HG03442 (cell line): ENCODE measurements at regions not wholly inside any gene's neighbourhood (a gene's known extent, or its start where the extent isn't known, plus 50 kb on each side); places are given as distances from the start of the nearest gene placed in this dataset.
"Not testable (repeated sequence)": the region's sequence is repeated elsewhere in the genome, so short reads cannot be mapped to it uniquely, and the experiment has no call there.

Source experiments
- ATAC-seq: cut with Tn5 transposase; IDR thresholded peaks from one replicate; pipeline ENCODE4 v1.9.1; 2021; ENCODE audit warnings: mild to moderate bottlenecking, moderate library complexity; ENCODE audit not compliant: unreplicated experiment

GRCh38 chr16:88184566-88185355 lies 198.0 kb upstream of the ZNF469 start:
- ATAC-seq, result not testable (repeated sequence)

GRCh38 chr16:88185406-88185805 lies 197.4 kb upstream of the ZNF469 start:
- ATAC-seq, result not testable (repeated sequence)

- ATAC-seq, result not testable (repeated sequence)
These were observed 196.5 kb upstream of the ZNF469 start for GRCh38 chr16:88185976-88186888.

GRCh38 chr16:88186889-88187870 lies 195.6 kb upstream of the ZNF469 start:
- not testable (repeated sequence) for ATAC-seq

GRCh38 chr16:88188171-88188895 lies 194.4 kb upstream of the ZNF469 start:
- not testable (repeated sequence) for ATAC-seq

- not testable (repeated sequence) for ATAC-seq
These were observed 192.1 kb upstream of the ZNF469 start for GRCh38 chr16:88190592-88191095.

DNA sequence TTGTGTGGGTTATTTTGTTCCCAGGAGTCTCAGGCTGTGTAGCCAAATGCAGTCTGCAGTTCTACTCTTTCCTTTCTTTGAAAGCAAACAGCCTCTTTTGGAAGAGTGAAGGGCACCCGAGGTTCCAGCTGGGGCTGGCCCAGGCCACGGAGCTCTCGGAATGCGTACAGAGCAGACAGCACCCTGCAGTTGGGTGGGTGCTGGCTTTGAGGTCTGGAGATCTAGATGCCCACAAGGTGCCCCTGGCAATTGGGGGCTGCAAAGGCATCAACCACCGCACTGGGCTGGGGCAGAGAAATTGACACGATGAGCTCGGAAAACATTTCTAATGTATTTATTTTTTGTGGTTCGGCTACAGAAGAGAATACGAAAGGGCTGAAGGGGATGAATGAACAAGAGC lies 191.6 kb upstream of the ZNF469 start:
- ATAC-seq, result not testable (repeated sequence)

DNA sequence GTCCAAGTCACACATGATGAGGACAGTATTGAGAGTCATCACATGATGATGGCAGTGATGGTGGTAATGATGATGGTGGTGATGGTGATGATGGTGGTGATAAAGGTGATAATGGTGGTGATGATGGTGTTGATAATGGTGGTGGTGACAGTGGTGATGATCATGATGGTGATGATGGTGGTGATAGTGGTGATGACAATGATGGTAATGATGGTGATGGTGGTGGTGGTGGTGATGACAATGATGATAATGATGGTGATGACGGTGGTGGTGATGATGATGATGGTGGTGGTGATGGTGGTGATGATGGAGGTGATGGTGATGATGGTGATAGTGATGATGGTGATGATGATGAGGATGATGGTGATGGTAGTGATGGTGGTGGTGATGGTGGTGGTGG lies 190.2 kb upstream of the ZNF469 start:
- ATAC-seq, result no peak

- ATAC-seq, result not testable (repeated sequence)
These were observed 188.9 kb upstream of the ZNF469 start for GRCh38 chr16:88193706-88194396.

DNA sequence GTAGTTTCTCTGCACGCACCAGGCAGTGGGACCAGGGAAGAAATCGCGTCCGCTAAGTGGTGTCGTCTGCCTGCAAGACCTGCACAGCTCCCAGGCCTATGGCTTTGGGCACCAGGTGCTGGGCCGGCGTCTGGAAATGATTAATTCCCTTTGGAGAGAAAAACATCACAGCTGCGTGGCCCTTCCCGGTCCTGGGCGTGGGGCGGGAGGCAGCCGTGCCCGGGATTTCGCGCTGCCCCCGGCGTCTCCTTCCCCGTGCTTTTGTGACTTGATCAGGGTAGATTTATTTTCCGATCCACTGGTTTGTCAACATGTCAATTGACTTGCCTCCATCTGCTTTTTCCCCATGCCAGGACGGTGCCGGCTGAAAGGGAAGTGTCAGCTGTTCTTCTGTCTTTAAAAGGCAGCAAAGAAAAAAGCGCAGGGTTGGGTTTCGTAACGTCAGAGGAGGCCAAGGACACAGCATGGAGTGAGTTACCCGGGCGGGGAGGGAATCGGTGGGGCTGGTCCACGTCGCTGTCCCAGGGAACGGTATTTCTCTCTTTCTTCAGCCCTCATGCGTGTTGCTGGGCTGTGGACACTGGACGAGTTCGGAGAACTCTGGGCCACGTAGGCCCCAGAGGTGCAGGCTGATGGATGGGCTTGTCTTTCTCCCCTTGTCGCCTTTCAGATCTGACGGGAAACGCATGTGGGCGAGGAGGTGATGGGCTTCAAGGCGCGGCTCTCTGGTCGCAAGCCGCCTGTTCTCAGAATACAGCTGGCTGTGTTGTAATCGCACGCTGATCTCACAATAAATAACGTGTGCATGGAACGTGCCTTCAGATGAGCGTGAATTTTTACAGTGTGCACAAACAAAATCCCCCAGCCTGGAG lies 188.1 kb upstream of the ZNF469 start:
- ATAC-seq, result no peak

DNA sequence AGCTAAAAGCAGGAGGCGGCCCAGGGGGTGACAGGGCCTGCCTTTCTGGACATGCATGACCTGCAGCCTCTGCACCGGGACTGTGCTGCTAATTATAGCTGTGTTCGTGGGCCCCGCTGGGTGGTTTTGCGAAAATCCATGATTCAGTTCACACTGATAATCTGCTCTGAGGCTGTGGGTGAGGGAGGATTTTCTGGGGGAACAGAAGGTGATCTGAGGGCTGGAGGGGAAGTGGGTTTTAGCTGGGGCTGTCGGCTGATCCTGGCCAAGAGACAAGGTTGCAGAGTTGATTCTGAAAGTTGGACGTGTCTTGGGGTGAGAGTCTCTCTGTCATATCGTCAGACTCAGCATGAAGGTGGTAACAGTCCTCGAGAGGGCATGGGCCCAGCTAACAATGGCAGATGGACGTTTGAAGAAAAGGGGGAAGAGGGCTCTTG lies 187.5 kb upstream of the ZNF469 start:
- no peak for ATAC-seq

- ATAC-seq, result no peak
These were observed 186.8 kb upstream of the ZNF469 start for GRCh38 chr16:88195911-88196465.

DNA sequence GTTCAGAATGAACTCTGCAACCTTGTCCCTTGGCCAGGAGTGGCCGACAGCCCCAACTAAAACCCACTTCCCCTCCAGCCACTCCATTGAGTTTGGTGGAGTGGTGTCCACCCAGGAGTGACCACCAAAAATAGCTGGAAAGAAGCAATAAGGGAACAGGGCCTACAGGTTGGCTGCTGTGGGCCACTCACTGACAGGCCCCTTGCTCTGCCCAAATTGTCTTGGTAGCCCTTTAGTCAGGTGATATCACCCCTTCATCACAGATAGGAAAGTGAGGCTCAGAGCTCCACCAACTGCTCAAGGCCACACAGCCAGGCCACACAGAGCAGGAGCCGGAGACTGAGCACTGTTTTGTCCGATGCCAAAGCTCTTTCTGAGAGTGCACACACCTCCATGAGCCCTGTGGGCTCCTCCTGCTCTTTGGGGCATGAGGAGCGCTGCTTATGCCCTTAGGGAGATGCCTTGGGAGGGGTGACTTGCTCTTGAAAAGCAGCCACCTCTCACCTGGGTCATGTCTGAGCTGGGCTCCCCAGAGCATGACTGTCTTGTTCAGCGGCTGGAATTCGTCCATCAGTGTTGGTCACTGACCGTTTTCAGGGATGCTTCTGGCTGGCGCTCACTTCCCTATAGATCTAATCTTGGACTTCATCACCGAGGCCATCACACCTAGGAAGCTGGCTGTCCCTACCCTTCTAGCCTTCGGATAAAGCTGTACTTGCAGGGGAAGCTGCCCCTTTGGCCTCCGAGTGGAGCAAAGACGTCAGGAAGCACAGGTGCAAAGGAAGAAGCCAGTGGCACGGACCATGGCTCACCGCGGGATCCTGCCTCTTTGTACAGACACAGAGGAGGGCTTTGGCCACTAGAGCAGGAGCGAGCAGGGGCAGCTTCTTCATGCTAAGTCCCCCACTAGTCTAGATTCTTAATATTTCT lies 186.0 kb upstream of the ZNF469 start:
- no peak for ATAC-seq

DNA sequence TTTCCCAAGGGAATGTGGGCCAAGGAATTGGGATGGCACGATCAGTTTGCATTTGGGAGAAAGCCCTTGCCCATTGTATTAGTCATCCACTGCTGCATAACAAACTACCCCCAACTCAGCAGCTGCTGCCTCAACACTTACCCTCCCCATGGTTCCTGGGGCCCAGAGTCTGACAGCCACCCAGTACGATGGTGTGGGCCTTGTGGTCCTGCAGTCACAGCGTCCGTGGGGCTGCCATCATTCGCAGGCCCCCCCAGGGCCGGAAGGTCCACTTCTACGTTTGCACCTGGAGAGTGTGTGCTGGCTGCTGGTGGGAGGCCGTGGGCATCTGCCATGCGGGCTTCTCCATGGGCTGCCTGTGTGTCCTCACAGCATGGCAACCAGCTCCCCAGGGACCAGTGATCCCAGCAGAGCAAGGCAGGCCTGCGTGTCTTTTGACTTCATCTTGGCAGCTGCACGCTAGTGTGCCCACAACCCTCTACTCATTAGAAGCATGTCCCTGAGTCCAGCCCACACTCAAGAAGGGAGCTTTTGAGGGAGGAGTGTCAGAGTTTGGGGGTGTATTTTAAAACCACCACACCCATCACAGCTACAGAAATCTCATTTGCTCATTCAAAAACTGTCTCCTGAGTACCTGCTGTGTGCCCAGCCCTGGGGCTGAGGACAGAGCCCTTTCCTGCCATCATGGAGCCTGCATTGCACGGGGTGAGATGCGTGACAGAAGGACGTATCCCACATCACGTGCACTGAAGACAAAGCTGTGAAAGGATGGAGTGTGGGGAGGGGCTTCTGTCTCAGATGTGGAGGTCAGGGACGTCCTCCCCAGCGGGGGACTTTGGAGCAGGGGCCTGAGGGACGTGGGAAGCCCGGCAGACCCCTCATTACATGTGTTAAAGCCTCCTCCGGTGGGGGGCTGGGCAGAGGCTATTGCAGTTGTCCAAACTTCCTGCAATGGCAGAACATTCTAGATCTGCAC lies 185.0 kb upstream of the ZNF469 start:
- no peak for ATAC-seq

- not testable (repeated sequence) for ATAC-seq
These were observed 184.1 kb upstream of the ZNF469 start for GRCh38 chr16:88198457-88199295.
